Esophagus squamous epithelium (tissue), 4 donors: ENCODE measurements at regions not wholly inside any gene's neighbourhood (a gene's known extent, or its start where the extent isn't known, plus 50 kb on each side); places are given as distances from the start of the nearest gene placed in this dataset.

Experiments used
- CTCF ChIP-seq, 6 experiments: fragments of 450-650 bp in 4 of 6; fragments of 200-600 bp in 2 of 6; sonication (generic) in 2 of 6; IDR thresholded peaks; one replicate each; pipeline ENCODE4 v1.5.1; 2016 to 2019; ENCODE audit warnings: antibody characterized with exemption in 6 of 6, mild to moderate bottlenecking in 4 of 6, moderate library complexity in 4 of 6
- POLR2A ChIP-seq, 4 donors: fragments of 450-650 bp; IDR thresholded peaks; one replicate each; pipeline ENCODE4 v1.6.1; 2017; ENCODE audit warnings: antibody characterized with exemption in 4 of 4, mild to moderate bottlenecking in 4 of 4, moderate library complexity in 3 of 4

DNA sequence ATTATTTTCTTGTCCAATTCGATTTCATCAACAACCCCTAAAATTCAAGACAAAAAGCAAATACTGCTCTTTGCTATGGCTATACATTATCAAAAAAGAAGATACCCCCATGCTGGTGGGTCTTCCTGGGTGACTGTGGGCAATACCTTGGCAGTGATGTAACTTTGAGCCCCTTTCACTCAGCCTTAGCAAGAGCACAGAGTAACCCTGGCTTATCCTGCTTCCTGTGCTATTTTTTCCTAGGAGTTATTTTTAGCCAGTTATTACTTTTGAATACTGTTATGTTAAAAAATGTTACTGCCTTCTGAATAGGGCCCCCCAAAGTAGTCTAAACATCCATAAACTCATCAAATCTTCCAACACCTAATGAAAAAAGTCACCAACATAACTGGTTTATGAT, 145.6 kb upstream of the TSLP start:
- TF ChIP-seq POLR2A (IDR thresholded peaks at IDR 0.05) (no peak), CTCF (IDR thresholded peaks at IDR 0.05) (no peak)
